OCI-LY3 (cell line): ENCODE measurements at regions not wholly inside any gene's neighbourhood (a gene's known extent, or its start where the extent isn't known, plus 50 kb on each side); places are given as distances from the start of the nearest gene placed in this dataset.

Experiments
- H2AFZ ChIP-seq: fragments of 200-600, 300-600 bp; shearing (Covaris generic); 2 replicates; pipeline ENCODE4 v1.6.0; 2014; ENCODE audit warnings: antibody characterized with exemption, low read depth, low read length
- H3K27ac ChIP-seq: fragments of 200-600, 300-600 bp; sonication (generic); 2 replicates; pipeline ENCODE4 v1.5.1; 2014; ENCODE audit warnings: mild to moderate bottlenecking, low read length, moderate library complexity, mixed read lengths
- H3K27me3 ChIP-seq: fragments of 200-600, 300-600 bp; sonication (generic); 2 replicates; pipeline ENCODE4 v1.6.1; 2014; ENCODE audit warnings: low read depth, low read length, mixed read lengths
- H3K36me3 ChIP-seq: fragments of 200-600, 300-600 bp; sonication (generic); replicated peaks from 2 replicates; pipeline ENCODE3; 2014; ENCODE audit warnings: low read depth, low read length, mixed read lengths
- H3K4me1 ChIP-seq: fragments of 300-600, 200-600 bp; sonication (generic); 2 replicates; pipeline ENCODE4 v1.6.1; 2014; ENCODE audit warnings: low read length, mixed read lengths
- H3K4me2 ChIP-seq: fragments of 200-600, 300-600 bp; sonication (generic); 2 replicates; pipeline ENCODE4 v1.6.1; 2014; ENCODE audit warnings: low read length, mixed read lengths
- H3K4me3 ChIP-seq: fragments of 300-600, 200-600 bp; sonication (generic); 2 replicates; pipeline ENCODE4 v1.5.1; 2014; ENCODE audit warnings: antibody characterized with exemption, mild to moderate bottlenecking, low read length, moderate library complexity
- H3K79me2 ChIP-seq: fragments of 300-600, 200-600 bp; shearing (Covaris generic); 2 replicates; pipeline ENCODE4 v1.6.1; 2014; ENCODE audit warnings: mild to moderate bottlenecking, low read length, mixed read lengths
- H3K9ac ChIP-seq: fragments of 300-600, 200-600 bp; shearing (Covaris generic); 2 replicates; pipeline ENCODE4 v1.6.0; 2014; ENCODE audit warnings: mild to moderate bottlenecking, low read length, moderate library complexity
- H3K9me3 ChIP-seq: fragments of 200-600, 300-600 bp; shearing (Covaris generic); 2 replicates; pipeline ENCODE4 v1.6.1; 2014; ENCODE audit warnings: low read length, mixed read lengths; ENCODE audit not compliant: insufficient read depth
- H4K20me1 ChIP-seq: fragments of 200-600, 300-600 bp; sonication (generic); 2 replicates; pipeline ENCODE4 v1.6.1; 2016; ENCODE audit warnings: low read length, mixed read lengths; ENCODE audit not compliant: insufficient read depth
- EZH2phosphoT487 ChIP-seq: fragments of 200-600 bp; shearing (Covaris generic); IDR thresholded peaks from 2 replicates; pipeline ENCODE4 v1.6.1; 2018; ENCODE audit warnings: antibody characterized with exemption, mixed run types, low read depth
- TF ChIP-seq, protein P1 (sequence below): fragments of 200-600, 300-600 bp; sonication (generic); IDR thresholded peaks from 2 replicates; pipeline ENCODE4 v1.5.1; 2014; ENCODE audit warnings: antibody characterized with exemption, low read length, low read depth

GRCh38 chr12:92625639-92626310 is 77.0 kb upstream of the PLEKHG7 start:
- H3K9ac ChIP-seq, result no peak overlapping the region
- no peaks in the 10 kb centered on the region for H3K36me3 ChIP-seq
- H4K20me1 ChIP-seq, result no peaks in the 10 kb centered on the region
- no peak overlapping the region for H3K27ac ChIP-seq
- no peaks in the 10 kb centered on the region for H3K79me2 ChIP-seq
- H3K27me3 ChIP-seq, result no peaks in the 10 kb centered on the region
- no peak overlapping the region for H3K4me3 ChIP-seq
- H3K9me3 ChIP-seq, result no peaks in the 10 kb centered on the region
- TF ChIP-seq, protein P1, sequence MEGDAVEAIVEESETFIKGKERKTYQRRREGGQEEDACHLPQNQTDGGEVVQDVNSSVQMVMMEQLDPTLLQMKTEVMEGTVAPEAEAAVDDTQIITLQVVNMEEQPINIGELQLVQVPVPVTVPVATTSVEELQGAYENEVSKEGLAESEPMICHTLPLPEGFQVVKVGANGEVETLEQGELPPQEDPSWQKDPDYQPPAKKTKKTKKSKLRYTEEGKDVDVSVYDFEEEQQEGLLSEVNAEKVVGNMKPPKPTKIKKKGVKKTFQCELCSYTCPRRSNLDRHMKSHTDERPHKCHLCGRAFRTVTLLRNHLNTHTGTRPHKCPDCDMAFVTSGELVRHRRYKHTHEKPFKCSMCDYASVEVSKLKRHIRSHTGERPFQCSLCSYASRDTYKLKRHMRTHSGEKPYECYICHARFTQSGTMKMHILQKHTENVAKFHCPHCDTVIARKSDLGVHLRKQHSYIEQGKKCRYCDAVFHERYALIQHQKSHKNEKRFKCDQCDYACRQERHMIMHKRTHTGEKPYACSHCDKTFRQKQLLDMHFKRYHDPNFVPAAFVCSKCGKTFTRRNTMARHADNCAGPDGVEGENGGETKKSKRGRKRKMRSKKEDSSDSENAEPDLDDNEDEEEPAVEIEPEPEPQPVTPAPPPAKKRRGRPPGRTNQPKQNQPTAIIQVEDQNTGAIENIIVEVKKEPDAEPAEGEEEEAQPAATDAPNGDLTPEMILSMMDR, result no peak
- no peak for TF ChIP-seq EZH2phosphoT487
- no peaks in the 10 kb centered on the region for H3K4me1 ChIP-seq
- H2AFZ ChIP-seq, result no peak overlapping the region
- H3K4me2 ChIP-seq, result no peak overlapping the region

DNA sequence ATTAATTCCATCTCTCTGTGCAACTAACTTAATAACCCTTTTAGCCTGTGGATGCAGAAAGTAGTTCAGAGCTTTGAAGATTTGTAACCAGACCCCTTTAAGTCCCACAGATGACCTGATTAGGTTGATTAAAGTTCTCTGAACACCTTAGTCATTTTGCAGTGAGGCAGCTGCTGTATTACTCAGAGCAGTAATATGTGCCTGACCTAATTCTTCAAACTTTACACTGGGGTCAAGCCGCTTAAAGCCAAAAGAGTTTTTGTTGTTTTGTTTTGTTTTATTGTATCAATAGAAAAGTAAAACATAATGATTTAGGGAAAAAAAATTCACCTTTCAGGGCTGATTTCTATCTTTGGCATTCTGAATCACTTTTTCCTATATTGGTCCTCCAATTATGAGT is 78.6 kb upstream of the PLEKHG7 start:
- TF ChIP-seq, protein P1, result no peak
- no peak for TF ChIP-seq EZH2phosphoT487
- Histone ChIP-seq H3K27ac (no peak overlapping the region), H3K4me2 (no peak overlapping the region)

GRCh38 chr12:92623386-92623785 is 79.4 kb upstream of the PLEKHG7 start:
- TF ChIP-seq, protein P1, result no peak
- TF ChIP-seq EZH2phosphoT487, result no peak

More for the DNA sequence above, 78.6 kb upstream of the PLEKHG7 start:
- no peaks in the 10 kb centered on the region for H4K20me1 ChIP-seq
- H3K4me3 ChIP-seq, result no peak overlapping the region
- H3K9ac ChIP-seq, result no peak overlapping the region
- no peaks in the 10 kb centered on the region for H3K4me1 ChIP-seq
- no peak overlapping the region for H2AFZ ChIP-seq
- H3K27me3 ChIP-seq, result no peaks in the 10 kb centered on the region
- no peaks in the 10 kb centered on the region for H3K9me3 ChIP-seq
- no peaks in the 10 kb centered on the region for H3K79me2 ChIP-seq
- no peaks in the 10 kb centered on the region for H3K36me3 ChIP-seq

DNA sequence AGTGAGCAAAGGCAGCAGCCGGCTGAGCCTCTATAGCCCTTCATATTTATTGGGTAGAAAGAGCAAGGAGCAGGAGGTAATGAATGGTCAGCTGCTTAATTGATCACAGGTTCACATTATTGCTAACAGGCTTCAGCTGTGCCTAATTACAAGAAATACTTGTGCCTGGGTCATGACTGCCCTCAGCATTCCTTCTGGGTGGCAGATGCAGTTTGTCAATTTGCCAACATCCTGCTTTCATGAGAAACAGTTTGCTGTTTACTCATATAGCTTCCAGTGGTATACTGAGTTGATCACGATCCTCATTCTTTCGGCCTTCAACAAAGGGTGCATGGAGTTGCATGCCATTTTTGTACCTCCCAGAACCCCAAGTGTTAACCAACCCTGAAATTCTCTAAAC is 81.0 kb upstream of the PLEKHG7 start:
- no peak overlapping the region for H2AFZ ChIP-seq
- no peaks in the 10 kb centered on the region for H3K27me3 ChIP-seq
- no peaks in the 10 kb centered on the region for H3K36me3 ChIP-seq
- no peak overlapping the region for H3K4me2 ChIP-seq
- no peaks in the 10 kb centered on the region for H4K20me1 ChIP-seq
- H3K9me3 ChIP-seq, result no peaks in the 10 kb centered on the region
- no peak for TF ChIP-seq EZH2phosphoT487
- TF ChIP-seq, protein P1, result no peak
- H3K79me2 ChIP-seq, result no peaks in the 10 kb centered on the region
- H3K27ac ChIP-seq, result no peak overlapping the region
- H3K9ac ChIP-seq, result no peak overlapping the region
- H3K4me1 ChIP-seq, result no peaks in the 10 kb centered on the region
- no peak overlapping the region for H3K4me3 ChIP-seq

More at GRCh38 chr12:92623386-92623785, 79.4 kb upstream of the PLEKHG7 start:
- Histone ChIP-seq H3K9me3 (no peaks in the 10 kb centered on the region), H2AFZ (no peak overlapping the region), H3K27me3 (no peaks in the 10 kb centered on the region), H3K4me3 (no peak overlapping the region), H3K79me2 (no peaks in the 10 kb centered on the region), H3K9ac (no peak overlapping the region), H3K4me2 (no peak overlapping the region), H3K36me3 (no peaks in the 10 kb centered on the region), H3K27ac (no peak overlapping the region), H4K20me1 (no peaks in the 10 kb centered on the region), H3K4me1 (no peaks in the 10 kb centered on the region)
